ENCODE measurements at regions not wholly inside any gene's neighbourhood (a gene's known extent, or its start where the extent isn't known, plus 50 kb on each side); places are given as distances from the start of the nearest gene placed in this dataset.
"Not testable (repeated sequence)": the region's sequence is repeated elsewhere in the genome, so short reads cannot be mapped to it uniquely, and the experiment has no call there.

DNA sequence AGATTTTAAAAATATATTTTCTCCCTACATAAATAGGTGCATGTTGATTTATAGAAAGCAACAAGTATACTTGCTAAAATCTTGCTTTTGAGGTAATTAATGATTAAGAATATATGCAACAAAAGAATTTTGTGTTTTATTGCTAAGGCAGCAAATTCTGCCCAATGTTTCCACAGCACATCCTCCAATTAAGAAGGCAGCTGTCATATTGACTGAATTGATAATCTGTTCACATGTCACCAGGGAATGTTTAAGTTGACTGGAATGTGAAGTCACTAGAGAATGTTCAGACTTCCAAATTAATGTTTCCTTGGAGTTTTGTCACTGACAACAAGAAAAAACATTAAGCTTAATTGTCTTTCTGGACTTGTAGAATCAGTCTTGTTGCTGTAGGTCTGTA is 1602.7 kb upstream of the SLC39A10 start:
- H2BK5ac ChIP-seq (ENCODE audit: low read depth, low read length, poor library complexity, severe bottlenecking), result no peak overlapping the region
- DNase-seq, result no peak
- H3K4ac ChIP-seq (ENCODE audit: low read depth in 1 of 2, low read length in 2 of 2), result no peak overlapping the region
- H3K14ac ChIP-seq (ENCODE audit: low read length in 2 of 2), result no peak overlapping the region
- H3K4me3 ChIP-seq (ENCODE audit: insufficient read depth in 1 of 2, low read depth in 1 of 2, low read length in 2 of 2), result no peak overlapping the region
- no peak overlapping the region for H3K27ac ChIP-seq (ENCODE audit: low read length, poor library complexity, severe bottlenecking)
- H4K8ac ChIP-seq (ENCODE audit: low read length), result no peak overlapping the region
- no peak overlapping the region for H3K4me2 ChIP-seq (ENCODE audit: low read length, poor library complexity, severe bottlenecking)
- no peak overlapping the region for H3K18ac ChIP-seq (ENCODE audit: low read depth in 1 of 2, low read length in 2 of 2)
- H2AFZ ChIP-seq (ENCODE audit: low read depth, low read length), result no peak overlapping the region
- no peak overlapping the region for H4K91ac ChIP-seq (ENCODE audit: low read length)
- H3K4me1 ChIP-seq (ENCODE audit: control insufficient read depth, insufficient read depth, low read depth, low read length), result no peaks in the 10 kb centered on the region
- no peak overlapping the region for H2BK120ac ChIP-seq (ENCODE audit: low read depth, low read length)
- peaks cover 3% of the 10 kb centered on the region for H3K9me3 ChIP-seq (ENCODE audit: control insufficient read depth, low read length)
- no peak overlapping the region for H2BK15ac ChIP-seq (ENCODE audit: low read depth, poor library complexity, severe bottlenecking)
- H3K79me1 ChIP-seq (replicated peaks; ENCODE audit: low read length, poor library complexity, severe bottlenecking), result no peaks in the 10 kb centered on the region
- no peak overlapping the region for H3K9ac ChIP-seq (ENCODE audit: low read length)
- H2BK12ac ChIP-seq (ENCODE audit: low read length in 2 of 2), result no peak overlapping the region
- no peaks in the 10 kb centered on the region for H3K36me3 ChIP-seq (ENCODE audit: control insufficient read depth in 1 of 2, insufficient read depth in 2 of 2, low read depth in 1 of 2, low read length in 2 of 2)
- H3K27me3 ChIP-seq (ENCODE audit: control insufficient read depth in 1 of 2, insufficient read depth in 1 of 2, low read length in 2 of 2), result no peaks in the 10 kb centered on the region
- no peak overlapping the region for H2AK5ac ChIP-seq (ENCODE audit: low read length, severe bottlenecking)
- H3K23ac ChIP-seq (ENCODE audit: low read length in 2 of 2), result no peak overlapping the region

- Histone ChIP-seq H3K23ac (ENCODE audit: low read length in 2 of 2) (no peak overlapping the region), H3K18ac (ENCODE audit: low read depth in 1 of 2, low read length in 2 of 2) (no peak overlapping the region), H3K9me3 (ENCODE audit: control insufficient read depth, low read length) (peaks cover 9% of the 10 kb centered on the region), H2AFZ (ENCODE audit: low read depth, low read length) (no peak overlapping the region), H4K8ac (ENCODE audit: low read length) (no peak overlapping the region), H3K79me1 (replicated peaks; ENCODE audit: low read length, poor library complexity, severe bottlenecking) (no peaks in the 10 kb centered on the region), H2BK15ac (ENCODE audit: low read depth, poor library complexity, severe bottlenecking) (no peak overlapping the region), H2AK5ac (ENCODE audit: low read length, severe bottlenecking) (no peak overlapping the region), H3K9ac (ENCODE audit: low read length) (no peak overlapping the region), H3K27me3 (ENCODE audit: control insufficient read depth in 1 of 2, insufficient read depth in 1 of 2, low read length in 2 of 2) (no peaks in the 10 kb centered on the region), H3K4me3 (ENCODE audit: insufficient read depth in 1 of 2, low read depth in 1 of 2, low read length in 2 of 2) (no peak overlapping the region), H2BK120ac (ENCODE audit: low read depth, low read length) (no peak overlapping the region), H3K4me1 (ENCODE audit: control insufficient read depth, insufficient read depth, low read depth, low read length) (no peaks in the 10 kb centered on the region), H3K4ac (ENCODE audit: low read depth in 1 of 2, low read length in 2 of 2) (no peak overlapping the region), H3K36me3 (ENCODE audit: control insufficient read depth in 1 of 2, insufficient read depth in 2 of 2, low read depth in 1 of 2, low read length in 2 of 2) (no peaks in the 10 kb centered on the region), H4K91ac (ENCODE audit: low read length) (no peak overlapping the region), H2BK5ac (ENCODE audit: low read depth, low read length, poor library complexity, severe bottlenecking) (no peak overlapping the region), H3K4me2 (ENCODE audit: low read length, poor library complexity, severe bottlenecking) (no peak overlapping the region), H3K14ac (ENCODE audit: low read length in 2 of 2) (no peak overlapping the region), H2BK12ac (ENCODE audit: low read length in 2 of 2) (no peak overlapping the region), H3K27ac (ENCODE audit: low read length, poor library complexity, severe bottlenecking) (no peak overlapping the region)
- 85% methylated on average over 1 of the region's 1 CpG for WGBS
- no peak for DNase-seq
These were observed 1612.7 kb upstream of the SLC39A10 start for GRCh38 chr2:194044321-194044720.

DNA sequence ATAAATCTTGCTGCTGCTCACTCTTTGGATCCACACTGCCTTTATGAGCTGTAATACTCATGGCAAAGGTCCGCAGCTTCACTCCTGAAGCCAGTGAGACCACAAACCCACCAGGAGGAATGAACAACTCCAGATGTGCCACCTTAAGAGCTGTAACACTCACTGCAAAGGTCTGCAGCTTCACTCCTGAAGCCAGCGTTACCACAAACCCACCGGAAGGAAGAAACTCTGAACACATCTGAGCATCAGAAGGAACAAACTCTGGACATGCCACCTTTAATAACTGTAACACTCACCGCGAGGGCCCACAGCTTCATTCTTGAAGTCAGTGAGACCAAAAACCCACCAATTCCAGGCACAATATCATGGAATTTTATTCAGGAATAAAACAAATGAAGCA is 1635.9 kb upstream of the SLC39A10 start:
- H3K4ac ChIP-seq (ENCODE audit: low read depth in 1 of 2, low read length in 2 of 2); H4K91ac ChIP-seq (ENCODE audit: low read length); H3K27ac ChIP-seq (ENCODE audit: low read length, poor library complexity, severe bottlenecking): not testable (repeated sequence)

DNA sequence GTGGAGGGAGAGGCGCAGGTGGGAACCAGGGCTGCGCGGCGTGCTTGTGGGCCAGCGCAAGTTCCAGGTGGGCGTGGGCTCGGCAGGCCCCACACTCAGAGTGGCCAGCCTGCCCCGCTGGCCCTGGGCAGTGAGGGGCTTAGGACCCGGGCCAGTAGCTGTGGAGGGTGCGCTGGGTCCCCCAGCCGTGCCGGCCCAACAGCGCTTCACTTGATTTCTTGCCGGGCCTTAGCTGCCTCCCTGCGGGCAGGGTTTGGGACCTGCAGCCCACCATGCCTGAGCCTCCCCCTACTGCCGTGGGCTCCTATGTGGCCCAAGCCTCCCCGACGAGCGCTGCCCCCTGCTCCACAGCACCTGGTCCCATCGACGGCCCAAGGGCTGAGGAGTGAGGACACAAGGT is 1636.9 kb upstream of the SLC39A10 start:
- Histone ChIP-seq H4K8ac (ENCODE audit: low read length) (no peak overlapping the region), H3K14ac (ENCODE audit: low read length in 2 of 2) (no peak overlapping the region), H3K9ac (ENCODE audit: low read length) (no peak overlapping the region), H3K36me3 (ENCODE audit: control insufficient read depth in 1 of 2, insufficient read depth in 2 of 2, low read depth in 1 of 2, low read length in 2 of 2) (no peaks in the 10 kb centered on the region), H3K23ac (ENCODE audit: low read length in 2 of 2) (no peak overlapping the region), H3K4me1 (ENCODE audit: control insufficient read depth, insufficient read depth, low read depth, low read length) (no peaks in the 10 kb centered on the region), H3K4me3 (ENCODE audit: insufficient read depth in 1 of 2, low read depth in 1 of 2, low read length in 2 of 2) (no peak overlapping the region), H2BK120ac (ENCODE audit: low read depth, low read length) (no peak overlapping the region), H4K91ac (ENCODE audit: low read length) (no peak overlapping the region), H3K79me1 (replicated peaks; ENCODE audit: low read length, poor library complexity, severe bottlenecking) (no peaks in the 10 kb centered on the region), H3K27me3 (ENCODE audit: control insufficient read depth in 1 of 2, insufficient read depth in 1 of 2, low read length in 2 of 2) (no peaks in the 10 kb centered on the region), H2BK5ac (ENCODE audit: low read depth, low read length, poor library complexity, severe bottlenecking) (no peak overlapping the region), H3K27ac (ENCODE audit: low read length, poor library complexity, severe bottlenecking) (no peak overlapping the region), H3K4me2 (ENCODE audit: low read length, poor library complexity, severe bottlenecking) (no peak overlapping the region), H3K4ac (ENCODE audit: low read depth in 1 of 2, low read length in 2 of 2) (no peak overlapping the region), H3K18ac (ENCODE audit: low read depth in 1 of 2, low read length in 2 of 2) (no peak overlapping the region), H3K9me3 (ENCODE audit: control insufficient read depth, low read length) (peaks cover 20% of the 10 kb centered on the region), H2BK12ac (ENCODE audit: low read length in 2 of 2) (no peak overlapping the region), H2BK15ac (ENCODE audit: low read depth, poor library complexity, severe bottlenecking) (no peak overlapping the region), H2AK5ac (ENCODE audit: low read length, severe bottlenecking) (no peak overlapping the region), H2AFZ (ENCODE audit: low read depth, low read length) (no peak overlapping the region)
- no peak for DNase-seq
- WGBS, result 91% methylated on average over 21 of the region's 21 CpGs

More for the DNA sequence above, 1635.9 kb upstream of the SLC39A10 start:
- not testable (repeated sequence) for H2AK5ac ChIP-seq (ENCODE audit: low read length, severe bottlenecking); H2BK120ac ChIP-seq (ENCODE audit: low read depth, low read length); H2AFZ ChIP-seq (ENCODE audit: low read depth, low read length); H3K4me3 ChIP-seq (ENCODE audit: insufficient read depth in 1 of 2, low read depth in 1 of 2, low read length in 2 of 2); H3K9ac ChIP-seq (ENCODE audit: low read length); H3K14ac ChIP-seq (ENCODE audit: low read length in 2 of 2); DNase-seq; H3K4me2 ChIP-seq (ENCODE audit: low read length, poor library complexity, severe bottlenecking); H3K36me3 ChIP-seq (ENCODE audit: control insufficient read depth in 1 of 2, insufficient read depth in 2 of 2, low read depth in 1 of 2, low read length in 2 of 2); H3K23ac ChIP-seq (ENCODE audit: low read length in 2 of 2); H3K4me1 ChIP-seq (ENCODE audit: control insufficient read depth, insufficient read depth, low read depth, low read length); H2BK12ac ChIP-seq (ENCODE audit: low read length in 2 of 2); H2BK15ac ChIP-seq (ENCODE audit: low read depth, poor library complexity, severe bottlenecking); H3K79me1 ChIP-seq (replicated peaks; ENCODE audit: low read length, poor library complexity, severe bottlenecking); H3K27me3 ChIP-seq (ENCODE audit: control insufficient read depth in 1 of 2, insufficient read depth in 1 of 2, low read length in 2 of 2); H4K8ac ChIP-seq (ENCODE audit: low read length); H3K18ac ChIP-seq (ENCODE audit: low read depth in 1 of 2, low read length in 2 of 2); H2BK5ac ChIP-seq (ENCODE audit: low read depth, low read length, poor library complexity, severe bottlenecking)
- peaks cover 20% of the 10 kb centered on the region for H3K9me3 ChIP-seq (ENCODE audit: control insufficient read depth, low read length)
- 93% methylated on average over 5 of the region's 5 CpGs for WGBS
